HG02870 (cell line): ENCODE measurements at regions not wholly inside any gene's neighbourhood (a gene's known extent, or its start where the extent isn't known, plus 50 kb on each side); places are given as distances from the start of the nearest gene placed in this dataset.

Experiments used
- ATAC-seq: cut with Tn5 transposase; IDR thresholded peaks from one replicate; pipeline ENCODE4 v1.9.1; 2021; ENCODE audit warnings: mild to moderate bottlenecking, moderate library complexity; ENCODE audit not compliant: unreplicated experiment

DNA sequence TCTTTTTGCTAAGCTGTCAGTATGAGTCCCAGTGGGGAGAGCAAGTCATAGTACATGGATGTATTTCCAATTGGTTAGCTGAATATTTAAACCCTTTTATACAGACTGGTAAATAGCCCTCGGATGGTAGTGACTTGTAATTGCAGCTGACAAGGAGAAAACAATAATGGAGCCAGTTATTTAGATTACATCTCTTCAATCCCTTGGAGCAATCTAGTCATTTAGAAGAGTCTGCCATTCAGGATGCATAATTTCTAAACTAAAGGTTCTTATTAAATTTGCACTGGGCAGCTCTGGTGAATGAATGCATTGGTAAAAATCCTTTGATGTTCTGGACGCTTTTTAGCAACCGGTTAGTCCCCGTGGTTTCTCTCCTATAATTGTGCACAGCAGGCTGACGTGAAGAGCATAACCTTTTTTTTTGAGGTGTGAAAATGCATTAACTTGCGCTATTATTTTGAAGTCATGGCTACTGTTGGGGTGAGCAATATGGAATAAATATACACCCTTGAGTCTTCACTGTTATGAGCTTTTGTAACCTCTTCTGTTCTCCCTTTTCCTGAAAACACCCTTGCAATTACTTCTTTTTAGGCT lies 158.6 kb upstream of the CD180 start:
- no peak for ATAC-seq

- no peak for ATAC-seq
Observed at GRCh38 chr5:67353500-67354450, 157.2 kb upstream of the CD180 start.

GRCh38 chr5:67350618-67351201 lies 154.1 kb upstream of the CD180 start:
- no peak for ATAC-seq

- ATAC-seq, result no peak
Observed at GRCh38 chr5:67350185-67350584, 153.6 kb upstream of the CD180 start.

GRCh38 chr5:67347821-67348220 lies 151.2 kb upstream of the CD180 start:
- no peak for ATAC-seq

DNA sequence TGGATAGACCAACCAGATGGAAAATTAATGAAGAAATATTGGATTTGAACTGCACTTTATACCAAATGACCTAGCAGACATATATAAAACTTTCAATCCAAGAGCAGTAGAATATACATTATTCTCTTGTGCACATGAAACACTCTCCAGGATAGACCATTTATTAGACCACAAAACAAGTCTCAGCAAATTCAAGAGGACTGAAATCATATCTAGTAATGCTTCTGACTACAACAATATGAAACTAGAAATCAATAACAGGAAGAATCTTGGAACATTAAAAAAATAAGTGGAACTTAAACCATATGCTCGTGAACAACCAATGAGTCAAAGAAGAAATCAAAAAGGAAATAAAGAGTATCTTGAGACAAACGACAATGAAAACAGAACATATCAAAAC lies 150.0 kb upstream of the CD180 start:
- no peak for ATAC-seq

DNA sequence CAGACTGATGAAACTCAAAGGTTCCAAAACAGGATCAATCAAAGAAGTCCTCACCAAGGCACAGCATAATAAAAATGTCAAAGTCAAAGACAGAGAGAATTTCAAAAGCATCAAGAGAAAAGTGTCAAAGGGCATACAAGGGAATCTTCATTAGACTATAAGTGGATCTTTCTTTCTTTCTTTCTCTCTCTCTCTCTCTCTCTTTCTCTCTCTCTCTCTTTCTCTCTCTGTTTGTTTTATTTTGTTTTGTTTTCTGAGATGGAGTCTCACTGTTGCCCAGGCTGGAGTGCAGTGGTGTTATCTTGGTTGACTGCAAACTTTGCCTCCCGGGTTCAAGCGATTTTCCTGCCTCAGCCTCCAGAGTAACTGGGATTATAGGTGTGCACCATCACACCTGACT lies 148.3 kb upstream of the CD180 start:
- ATAC-seq, result no peak

- ATAC-seq, result no peak
Observed at GRCh38 chr5:67343835-67344234, 147.2 kb upstream of the CD180 start.

- no peak for ATAC-seq
Observed at GRCh38 chr5:67341478-67341877, 144.9 kb upstream of the CD180 start.

DNA sequence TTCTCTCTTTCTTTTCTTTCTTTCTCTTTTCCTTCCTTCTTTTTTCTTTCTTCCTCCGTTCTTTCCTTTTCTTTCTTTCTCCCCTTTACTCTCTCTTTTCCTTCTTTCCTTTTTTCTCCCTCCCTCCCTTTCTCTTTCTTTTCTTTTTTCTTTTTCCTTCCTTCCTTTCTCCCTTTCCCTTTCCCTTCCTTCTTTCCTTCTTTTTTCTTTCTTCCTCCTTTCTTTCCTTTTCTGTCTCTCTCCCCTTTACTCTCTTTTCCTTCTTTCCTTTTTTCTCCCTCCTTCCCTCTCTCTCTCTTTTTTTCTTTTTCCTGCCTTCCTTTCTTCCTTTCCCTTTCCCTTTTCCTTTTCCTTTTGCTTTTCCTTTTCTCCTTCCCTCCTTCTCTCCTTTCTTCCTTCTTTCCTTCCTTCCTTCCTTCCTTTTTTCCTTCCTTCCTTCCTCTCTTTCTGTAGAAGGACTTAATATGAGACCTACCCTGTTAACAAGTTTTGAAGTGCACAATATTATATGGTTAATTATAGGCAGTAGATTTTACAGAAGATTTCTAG lies 142.7 kb upstream of the CD180 start:
- ATAC-seq, result no peak

DNA sequence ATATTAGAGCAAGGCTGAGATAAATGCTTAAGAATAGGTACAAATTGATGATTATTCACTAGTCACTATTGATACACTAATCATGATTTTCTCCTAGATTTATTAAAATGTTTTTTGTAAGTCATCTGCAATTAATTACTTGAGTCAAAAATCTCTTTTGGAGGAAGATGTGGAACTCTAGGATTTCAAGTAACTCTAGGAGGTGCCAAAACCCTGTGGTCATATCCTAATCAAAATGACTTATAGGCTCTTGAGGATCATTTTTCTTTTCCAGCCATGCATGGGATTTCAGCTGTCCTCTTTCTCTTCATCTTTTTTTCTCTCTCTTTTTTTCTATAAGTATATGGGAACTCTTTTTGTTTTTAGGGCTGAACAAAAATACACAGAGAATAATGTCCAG lies 141.8 kb upstream of the CD180 start:
- ATAC-seq, result no peak

- no peak for ATAC-seq
Observed at GRCh38 chr5:67337751-67338150, 141.2 kb upstream of the CD180 start.

DNA sequence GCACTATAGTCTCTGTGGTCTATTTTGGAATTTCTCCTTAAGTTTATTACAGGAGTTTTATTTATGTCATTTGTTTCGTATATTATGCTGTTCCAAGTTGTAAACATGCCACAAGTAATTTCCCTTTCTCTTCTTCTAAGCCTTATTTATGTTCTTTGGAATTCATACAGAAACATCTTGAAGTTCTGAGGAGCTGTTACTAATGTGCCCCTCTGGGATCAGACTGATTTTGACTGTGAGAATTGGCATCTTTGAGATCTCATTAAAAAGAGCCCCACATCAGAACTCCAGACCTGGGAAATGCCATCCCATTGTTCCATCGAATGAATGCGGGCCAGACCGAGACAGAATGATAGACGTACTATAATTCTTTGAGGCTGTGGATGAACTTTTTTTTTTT lies 138.8 kb upstream of the CD180 start:
- no peak for ATAC-seq

GRCh38 chr5:67334373-67334772 lies 137.8 kb upstream of the CD180 start:
- no peak for ATAC-seq

GRCh38 chr5:67333171-67333570 lies 136.6 kb upstream of the CD180 start:
- no peak for ATAC-seq

GRCh38 chr5:67331296-67331925 lies 134.8 kb upstream of the CD180 start:
- ATAC-seq, result no peak

GRCh38 chr5:67319935-67320725 lies 123.5 kb upstream of the CD180 start:
- no peak for ATAC-seq

- no peak for ATAC-seq
Observed at GRCh38 chr5:67318746-67319145, 122.1 kb upstream of the CD180 start.

DNA sequence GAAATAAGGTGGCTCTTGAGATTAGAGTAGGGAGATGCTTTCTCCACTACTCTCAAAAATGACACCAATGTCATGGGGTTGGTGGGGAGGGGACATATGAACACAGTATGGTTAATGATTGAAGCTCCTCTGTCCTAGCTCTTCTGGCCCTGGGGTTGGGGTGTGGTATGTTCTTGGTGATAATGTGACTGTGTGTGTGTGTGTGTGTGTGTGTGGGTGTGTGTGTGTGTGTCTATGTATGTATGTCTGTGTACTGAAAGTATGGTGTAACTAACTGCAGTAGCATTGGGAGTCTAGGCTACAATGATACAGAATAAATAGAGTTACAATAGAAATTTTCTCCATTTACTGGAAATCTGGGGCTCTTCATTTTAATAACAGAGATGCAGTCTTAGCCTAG lies 121.0 kb upstream of the CD180 start:
- ATAC-seq, result no peak

- no peak for ATAC-seq
Observed at GRCh38 chr5:67316695-67317094, 120.1 kb upstream of the CD180 start.
